A673 (cell line): ENCODE measurements at regions not wholly inside any gene's neighbourhood (a gene's known extent, or its start where the extent isn't known, plus 50 kb on each side); places are given as distances from the start of the nearest gene placed in this dataset.

ENCODE experiments used
- BruUV-seq: library from RNA; stranded (reverse); fragments of 400-500 nt; replicated peaks from 2 replicates; lab custom pipeline; 2021; lab: Mats Ljungman, UMichigan
- CTCF ChIA-PET: fragments of 300-600 bp; sonication (Branson Sonifier 250); formaldehyde crosslinking; loops from one replicate; lab custom pipeline; 2022; ENCODE audit warnings: antibody characterized with exemption; lab: Charles Lee
- POLR2A ChIA-PET: fragments of 300-600 bp; sonication (Branson Sonifier 250); formaldehyde crosslinking; loops from one replicate; lab custom pipeline; 2022; ENCODE audit warnings: antibody characterized with exemption; ENCODE audit not compliant: low non-redundant PET; lab: Charles Lee
- DNase-seq: peaks from one replicate; pipeline ENCODE4 v3.0.0-alpha.2; 2015; ENCODE audit warnings: low spot score
- H3K27ac ChIP-seq: fragments of 200-600 bp; sonication (generic); 2 replicates; pipeline ENCODE4 v1.5.1; 2016; ENCODE audit warnings: mixed run types, low read depth, mild to moderate bottlenecking, mixed read lengths, antibody characterized with exemption, low read length; ENCODE audit not compliant: poor library complexity, severe bottlenecking
- H3K27me3 ChIP-seq: fragments of 200-600 bp; sonication (generic); replicated peaks from 2 replicates; pipeline ENCODE4 v1.6.1; 2017; ENCODE audit warnings: mixed run types, low read depth, mild to moderate bottlenecking, mixed read lengths, antibody characterized with exemption, low read length; ENCODE audit not compliant: insufficient read depth, poor library complexity
- H3K36me3 ChIP-seq: fragments of 200-600 bp; sonication (generic); 2 replicates; pipeline ENCODE4 v1.6.1; 2016; ENCODE audit warnings: mixed run types, mild to moderate bottlenecking, mixed read lengths, antibody characterized with exemption, low read length; ENCODE audit not compliant: insufficient read depth, poor library complexity, severe bottlenecking
- H3K4me1 ChIP-seq: fragments of 200-600 bp; sonication (generic); 2 replicates; pipeline ENCODE4 v1.6.1; 2017; ENCODE audit warnings: mixed run types, mild to moderate bottlenecking, mixed read lengths, antibody characterized with exemption, low read length; ENCODE audit not compliant: insufficient read depth, poor library complexity, severe bottlenecking
- H3K4me3 ChIP-seq: fragments of 200-600 bp; sonication (generic); 2 replicates; pipeline ENCODE4 v1.5.1; 2016; ENCODE audit warnings: low read depth, mixed run types, mild to moderate bottlenecking, mixed read lengths, low read length; ENCODE audit not compliant: poor library complexity, severe bottlenecking
- H3K9me3 ChIP-seq: fragments of 200-600 bp; sonication (generic); 2 replicates; pipeline ENCODE4 v1.6.1; 2016; ENCODE audit warnings: mixed run types, low read depth, mild to moderate bottlenecking, mixed read lengths, antibody characterized with exemption, low read length; ENCODE audit not compliant: poor library complexity, severe bottlenecking
- CTCF ChIP-seq: fragments of 300-800, 200-600 bp; sonication (generic); conservative IDR thresholded peaks from 2 replicates; pipeline ENCODE4 v1.5.1; 2017; ENCODE audit warnings: low read depth, mild to moderate bottlenecking, antibody characterized with exemption, low read length, moderate library complexity, mixed read lengths
- EZH2 ChIP-seq: fragments of 200-600 bp; sonication (generic); IDR thresholded peaks from 2 replicates; pipeline ENCODE4 v1.6.1; 2017; ENCODE audit warnings: borderline replicate concordance, low read depth, mild to moderate bottlenecking, mixed read lengths, antibody characterized with exemption, low read length; ENCODE audit not compliant: poor library complexity, severe bottlenecking
- intact Hi-C: fragments of 100-400 bp; cut with micrococcal nuclease; formaldehyde crosslinking; loops from one replicate; pipeline ENCODE4 v1.10.0; 2022; ENCODE audit not compliant: unreplicated experiment

GRCh38 chr7:89517815-89518214 is 636.5 kb upstream of the STEAP1 start:
- no peaks in the 10 kb centered on the region for H3K4me1 ChIP-seq
- BruUV-seq, result no TSS peak
- CTCF ChIA-PET, result no interaction called here

GRCh38 chr7:89549768-89550167 is 604.5 kb upstream of the STEAP1 start:
- ChIA-PET POLR2A (no interaction called here), CTCF (no interaction called here)
- H3K27ac ChIP-seq, result no peak overlapping the region
- H3K4me3 ChIP-seq, result no peak overlapping the region
- no peaks in the 10 kb centered on the region for H3K9me3 ChIP-seq
- no peaks in the 10 kb centered on the region for H3K27me3 ChIP-seq
- H3K36me3 ChIP-seq, result no peaks in the 10 kb centered on the region
- intact Hi-C loops, result no loop called here
- H3K4me1 ChIP-seq, result no peaks in the 10 kb centered on the region
- TF ChIP-seq EZH2 (no peak), CTCF (no peak)
- no TSS peak for BruUV-seq
- no peak for DNase-seq

More at GRCh38 chr7:89517815-89518214, 636.5 kb upstream of the STEAP1 start:
- no peaks in the 10 kb centered on the region for H3K9me3 ChIP-seq
- POLR2A ChIA-PET, result interaction anchor here (0.5 kb wide), 1 partner anchor 270 kb away, joined by 5 read pairs; no protein-coding TSS in a partner anchor
- H3K27ac ChIP-seq, result no peak overlapping the region
- intact Hi-C loops, result no loop called here
- no peaks in the 10 kb centered on the region for H3K36me3 ChIP-seq
- no peaks in the 10 kb centered on the region for H3K27me3 ChIP-seq
- TF ChIP-seq CTCF (no peak), EZH2 (no peak)
- H3K4me3 ChIP-seq, result no peak overlapping the region
- DNase-seq, result no peak

- no peak for DNase-seq
- no TSS peak for BruUV-seq
- TF ChIP-seq EZH2 (no peak), CTCF (no peak)
- peaks cover 9% of the 10 kb centered on the region for H3K27me3 ChIP-seq
- ChIA-PET POLR2A (no interaction called here), CTCF (no interaction called here)
- no peaks in the 10 kb centered on the region for H3K4me1 ChIP-seq
- H3K36me3 ChIP-seq, result no peaks in the 10 kb centered on the region
- no peak overlapping the region for H3K4me3 ChIP-seq
- no peaks in the 10 kb centered on the region for H3K9me3 ChIP-seq
- intact Hi-C loops, result no loop called here
- no peak overlapping the region for H3K27ac ChIP-seq
Observed at GRCh38 chr7:89554209-89554608, 600.1 kb upstream of the STEAP1 start.
